SW 1271 (cell line): ENCODE measurements at regions not wholly inside any gene's neighbourhood (a gene's known extent, or its start where the extent isn't known, plus 50 kb on each side); places are given as distances from the start of the nearest gene placed in this dataset.
A peak's percentile ranks its signal among the peaks of the same experiment; 100 is the strongest.
"Not testable (repeated sequence)": the region's sequence is repeated elsewhere in the genome, so short reads cannot be mapped to it uniquely, and the experiment has no call there.

ENCODE experiments used
- DNase-seq, 2 experiments: peaks; one replicate each; lab custom pipeline; 2025; lab: John Stamatoyannopoulos, UW

DNA sequence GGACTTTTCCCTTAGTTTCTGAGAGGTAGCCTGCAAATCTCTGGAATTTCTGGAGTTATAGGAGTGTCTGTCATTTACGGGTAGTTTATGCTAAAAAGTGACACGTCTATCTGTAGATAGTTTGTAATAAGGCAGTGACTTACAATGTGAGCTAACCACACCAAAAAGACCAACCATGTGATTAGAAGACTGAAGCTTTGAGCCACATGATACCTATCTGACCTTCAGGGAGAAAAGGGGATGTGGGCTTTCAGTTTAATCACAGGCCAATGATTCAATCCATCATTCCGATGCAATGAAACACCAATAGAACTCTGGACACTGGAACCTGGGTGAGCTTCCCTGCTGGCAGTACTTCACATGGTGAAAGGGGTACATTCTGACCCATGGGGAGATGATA, 254.6 kb upstream of the GK2 start:
- no peak for DNase-seq

DNA sequence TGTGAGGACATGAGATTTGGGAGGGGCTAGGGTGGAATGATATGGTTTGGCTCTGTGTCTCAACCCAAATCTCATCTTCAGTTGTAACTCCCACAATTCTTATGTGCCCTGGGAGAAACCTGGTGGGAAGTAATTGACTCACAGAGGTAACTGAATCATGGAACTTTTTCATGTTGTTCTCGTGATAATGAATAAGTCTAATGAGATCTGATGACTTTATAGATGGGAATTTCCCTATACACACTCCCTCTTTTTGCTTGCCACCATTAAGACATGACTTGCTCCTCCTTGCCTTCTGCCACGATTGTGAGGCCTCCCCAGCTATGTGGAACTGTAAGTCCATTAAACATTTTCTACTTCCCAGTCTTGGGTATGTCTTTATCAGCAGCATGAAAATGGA, 253.2 kb upstream of the GK2 start:
- no peak for DNase-seq

- DNase-seq: not testable (repeated sequence)
Measured at GRCh38 chr4:79659308-79659870, 251.4 kb upstream of the GK2 start.

DNA sequence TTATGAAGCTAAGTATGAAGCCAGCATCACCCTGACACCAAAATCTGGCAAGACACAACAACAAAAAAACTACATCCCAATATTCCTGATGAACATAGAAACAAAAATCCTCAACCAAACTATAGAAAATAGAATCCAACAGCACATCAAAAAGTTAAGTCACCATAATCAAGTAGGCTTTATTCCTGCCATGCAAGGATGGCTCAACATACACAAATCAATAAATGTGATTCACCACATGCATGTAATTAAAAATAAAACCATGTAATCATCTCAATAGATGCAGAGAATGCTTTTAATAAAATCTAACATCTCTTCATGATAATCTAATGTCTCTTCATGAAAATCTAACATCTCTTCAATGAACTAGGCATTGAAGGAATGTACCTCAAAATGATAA, 249.4 kb upstream of the GK2 start:
- no peak for DNase-seq

DNA sequence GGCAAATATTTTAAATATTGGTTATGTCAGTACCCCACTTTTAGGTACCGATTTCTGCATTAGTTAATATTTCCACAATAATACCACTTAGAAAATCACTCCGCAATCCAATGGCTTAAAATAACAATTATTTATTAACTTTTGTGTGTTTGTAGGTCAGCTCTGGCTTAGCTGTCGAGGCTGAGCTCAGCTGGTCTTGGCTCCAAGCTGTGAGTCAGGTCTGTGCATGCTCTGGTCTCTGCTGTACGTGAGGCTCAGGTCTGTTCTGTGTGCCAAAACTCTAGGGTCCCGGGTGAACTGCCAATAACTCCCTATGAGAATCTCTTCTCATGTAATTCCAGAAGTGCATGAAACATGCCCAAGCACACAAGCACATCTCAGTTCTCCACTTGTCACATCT, 245.8 kb upstream of the GK2 start:
- DNase-seq: no peak

GRCh38 chr4:79652738-79653137, 244.7 kb upstream of the GK2 start:
- no peak for DNase-seq

DNA sequence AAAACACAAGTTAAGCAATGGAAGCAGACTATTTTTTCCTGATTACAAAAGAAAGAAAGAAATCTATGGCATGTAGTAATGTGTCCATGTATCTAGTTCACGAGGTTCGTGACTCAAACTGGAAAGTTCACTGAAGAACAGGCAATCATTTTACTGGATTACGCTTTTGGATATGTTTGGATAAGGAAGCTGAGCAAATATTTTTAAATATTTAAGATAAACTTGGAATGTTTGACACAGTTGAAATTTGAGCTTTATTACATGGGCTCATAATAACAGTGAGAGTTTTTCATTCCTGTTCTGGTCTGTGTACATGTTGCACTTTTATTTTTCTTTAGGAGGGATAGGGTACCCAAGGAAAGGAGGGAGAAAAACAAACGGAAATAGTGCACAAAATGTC, 244.2 kb upstream of the GK2 start:
- DNase-seq: no peak

DNA sequence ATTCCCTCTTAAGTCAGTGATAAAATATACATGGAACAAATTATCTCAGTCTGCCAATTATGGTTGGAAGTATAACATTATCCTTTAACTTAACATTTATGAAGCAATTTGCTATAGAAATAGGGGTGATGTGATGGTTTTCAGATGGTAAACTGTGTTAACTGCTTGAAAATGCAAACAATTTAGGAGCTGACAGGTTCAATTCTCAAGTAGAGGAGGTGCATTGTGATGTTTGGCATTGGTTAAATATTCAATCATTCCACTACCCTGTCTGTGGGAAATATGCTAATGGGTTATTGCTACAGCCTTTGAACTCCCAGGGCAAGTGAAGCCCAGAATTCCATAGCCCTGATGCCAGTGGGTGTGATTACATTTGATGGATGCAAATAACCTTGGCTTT, 243.4 kb upstream of the GK2 start:
- no peak for DNase-seq

DNA sequence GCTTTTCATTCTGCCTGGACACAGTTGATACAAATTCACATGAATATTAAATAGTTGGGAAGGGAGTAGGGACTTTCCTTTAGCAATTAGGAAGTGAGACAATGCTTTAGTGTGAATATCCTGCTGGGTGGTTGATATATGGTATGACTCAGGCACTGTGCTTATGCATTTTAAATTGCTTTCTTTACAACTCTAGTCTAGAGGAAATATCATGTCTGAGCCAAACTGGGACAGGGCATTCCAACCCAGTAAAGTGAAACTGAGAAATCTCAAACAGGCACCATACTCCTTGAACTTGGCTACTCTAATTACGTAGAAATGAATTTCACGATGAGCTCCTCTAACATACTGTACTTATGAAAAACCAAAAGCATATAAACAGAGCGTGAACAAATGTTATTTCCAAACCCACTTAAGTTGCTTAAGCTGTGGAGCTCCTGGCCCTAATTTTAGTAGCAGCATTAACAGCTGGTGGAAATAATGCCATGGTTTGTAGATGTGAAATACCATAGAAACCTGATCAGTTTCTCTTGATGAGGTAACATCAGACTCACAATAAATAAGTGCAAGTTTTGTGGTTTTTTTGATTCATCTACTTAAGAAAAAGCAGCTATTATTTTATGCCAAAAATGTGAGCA, 242.9 kb upstream of the GK2 start:
- DNase-seq: peak in 1 of 2 experiments; percentile 45

DNA sequence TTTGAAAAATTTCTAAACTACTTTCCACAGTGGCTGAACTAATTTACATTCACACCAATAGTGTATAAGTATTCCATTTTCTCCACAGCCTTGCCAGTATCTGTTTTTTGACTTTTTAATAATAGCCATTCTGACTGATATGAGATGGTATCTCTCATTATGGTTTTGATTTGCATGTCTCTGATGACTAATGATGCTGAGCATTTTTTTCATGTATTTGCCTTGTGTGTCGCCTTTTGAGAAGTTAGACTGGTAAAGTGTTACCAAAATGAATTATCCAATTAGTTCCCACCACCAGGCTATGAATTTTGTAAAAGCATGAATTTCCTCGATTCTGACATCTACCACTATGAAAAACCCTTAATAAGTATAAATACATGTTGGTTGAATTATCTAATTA, 242.2 kb upstream of the GK2 start:
- DNase-seq: no peak

GRCh38 chr4:79645942-79646341, 237.9 kb upstream of the GK2 start:
- no peak for DNase-seq

DNA sequence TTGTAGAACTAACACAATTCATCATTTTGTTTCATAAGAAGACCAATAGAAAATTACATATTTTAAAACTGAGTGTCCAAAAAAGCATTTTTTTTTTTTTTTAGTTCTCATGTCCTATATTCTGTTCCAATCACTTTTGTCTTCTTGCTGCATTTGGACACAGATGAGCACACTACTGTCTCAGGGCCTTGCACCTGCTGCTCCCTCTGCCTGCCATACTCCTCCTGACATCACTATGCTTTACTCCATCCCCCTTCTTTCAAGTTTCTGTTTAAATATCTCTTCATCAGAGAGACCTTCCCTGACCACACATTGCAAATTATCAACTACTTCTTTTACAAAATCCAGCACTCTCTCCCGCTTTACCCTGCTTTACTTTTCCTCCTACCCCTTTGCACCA, 230.7 kb upstream of the GK2 start:
- no peak for DNase-seq

DNA sequence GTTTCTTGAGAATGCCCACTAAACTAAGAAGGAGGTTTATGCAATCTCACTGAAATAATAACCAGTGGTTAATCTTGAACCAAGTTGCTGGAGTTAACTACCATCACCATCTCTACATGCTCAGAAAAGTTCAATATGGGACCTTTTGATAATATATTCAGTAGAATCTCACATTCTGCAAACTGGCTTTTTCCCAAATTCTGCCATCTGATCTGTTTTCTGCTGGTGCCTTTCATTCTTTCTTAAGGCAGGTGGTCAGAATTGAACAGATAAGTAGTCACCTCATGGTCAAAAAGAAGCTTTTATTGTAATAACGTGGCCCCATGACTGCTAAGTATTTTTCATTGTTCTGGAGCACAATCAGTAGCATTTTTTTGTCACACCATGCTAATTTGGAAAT, 229.0 kb upstream of the GK2 start:
- no peak for DNase-seq

- no peak for DNase-seq
Measured at GRCh38 chr4:79634111-79634510, 226.1 kb upstream of the GK2 start.

DNA sequence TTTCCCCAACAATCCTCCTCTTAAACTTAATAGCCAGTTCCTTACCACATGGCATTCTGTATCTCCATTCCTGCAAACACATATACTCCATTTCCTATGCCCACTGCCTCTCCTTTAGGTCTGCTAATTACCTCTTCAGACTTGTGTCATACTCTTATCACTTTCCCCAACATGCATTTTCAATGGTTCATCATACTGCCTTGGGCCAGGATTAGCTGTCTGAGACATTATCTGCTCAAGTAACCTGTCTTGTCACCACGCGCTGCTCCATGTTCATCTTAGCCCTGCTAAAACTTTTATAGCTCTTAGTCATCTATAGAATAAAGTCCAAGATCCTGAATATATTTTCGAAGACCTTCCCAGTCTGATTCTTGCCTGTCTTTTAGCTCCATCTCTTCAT, 224.1 kb upstream of the GK2 start:
- DNase-seq: no peak

- no peak for DNase-seq
Measured at GRCh38 chr4:79626611-79627010, 218.6 kb upstream of the GK2 start.

DNA sequence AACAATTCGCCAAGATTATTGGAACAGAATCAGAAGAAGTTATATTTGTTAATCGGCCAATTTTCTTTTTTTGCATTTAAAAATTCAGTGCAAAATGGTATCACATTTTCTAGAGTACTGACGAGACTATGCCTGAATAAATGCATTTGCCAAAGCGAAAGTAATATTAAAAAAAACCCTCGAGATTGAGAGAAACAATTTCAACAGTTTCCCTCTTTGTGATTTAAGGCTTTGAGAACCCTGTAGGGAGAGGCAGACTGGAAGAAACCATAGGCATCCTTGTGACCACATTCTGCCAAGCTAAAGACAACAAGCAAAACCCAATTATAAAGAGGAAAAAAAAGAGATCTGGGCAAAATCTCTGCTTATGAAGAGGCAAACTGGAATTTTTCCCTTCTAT, 218.1 kb upstream of the GK2 start:
- no peak for DNase-seq

DNA sequence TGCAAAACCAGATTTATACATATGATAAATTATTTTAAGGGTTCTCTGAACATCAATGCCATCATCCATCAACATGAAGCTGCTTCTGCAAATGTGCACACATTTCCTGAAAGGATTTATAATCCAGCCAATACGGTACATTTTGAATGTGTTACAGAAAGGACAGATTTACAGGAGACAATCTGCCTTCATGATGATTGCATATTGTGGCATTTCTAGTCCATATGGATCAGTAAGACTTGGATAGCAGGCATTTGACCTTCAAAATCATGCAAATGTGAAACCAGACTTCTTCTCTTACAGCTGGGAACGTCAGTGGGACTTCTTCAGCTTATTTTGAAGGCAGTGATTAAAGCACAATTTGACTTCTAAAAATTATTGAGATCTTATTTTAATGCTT, 217.3 kb upstream of the GK2 start:
- no peak for DNase-seq

- DNase-seq: no peak
Measured at GRCh38 chr4:79623021-79623870, 215.2 kb upstream of the GK2 start.

DNA sequence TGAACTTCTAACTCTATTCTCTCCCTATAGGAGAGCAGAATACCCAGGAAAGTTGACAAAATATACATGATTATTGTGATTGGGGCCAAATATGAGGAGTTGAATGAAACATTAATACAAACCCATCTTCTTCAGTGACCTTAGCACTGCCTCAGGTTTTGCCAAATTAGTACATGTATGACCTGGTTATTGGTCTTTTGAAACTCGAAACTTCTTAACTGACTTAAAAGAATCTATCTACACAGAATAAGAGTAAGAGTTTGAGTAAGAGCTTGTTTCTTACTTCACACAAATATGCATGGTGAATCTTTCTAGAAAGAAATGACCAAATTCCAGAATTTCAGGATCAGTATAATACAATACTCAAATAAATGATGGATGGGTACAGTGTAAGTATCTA, 213.0 kb upstream of the GK2 start:
- no peak for DNase-seq

- no peak for DNase-seq
Measured at GRCh38 chr4:79620617-79621016, 212.6 kb upstream of the GK2 start.

DNA sequence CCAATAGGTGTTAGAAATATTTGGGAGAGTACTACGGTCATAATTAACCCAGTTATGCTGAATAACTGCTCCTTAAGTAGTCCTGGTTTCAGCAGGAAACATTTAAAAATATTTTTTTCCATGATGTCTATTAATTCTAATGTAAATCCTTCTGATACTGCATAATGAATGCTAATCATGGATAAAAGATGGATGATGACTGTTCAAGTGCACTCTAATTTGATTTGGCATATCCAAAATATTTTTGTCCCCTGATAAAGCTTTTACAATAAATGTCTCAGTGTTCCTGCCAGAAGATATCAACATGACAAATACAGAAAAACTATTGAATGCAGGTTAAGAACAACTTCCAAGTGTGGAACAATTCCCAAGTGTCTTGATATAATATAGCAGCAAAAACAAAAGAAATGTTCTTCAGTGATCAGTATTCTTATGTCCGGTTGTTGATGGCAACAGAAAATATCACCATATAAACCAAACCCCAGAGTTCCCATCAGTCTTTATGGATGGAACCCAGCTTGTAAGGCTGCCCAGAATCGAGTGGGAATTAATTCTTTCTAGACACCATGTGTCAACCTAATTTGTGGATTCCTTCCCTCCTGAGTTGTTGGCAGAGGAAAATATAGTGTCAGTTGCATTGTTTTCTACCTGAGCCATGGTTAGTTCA, 205.4 kb upstream of the GK2 start:
- DNase-seq: no peak

DNA sequence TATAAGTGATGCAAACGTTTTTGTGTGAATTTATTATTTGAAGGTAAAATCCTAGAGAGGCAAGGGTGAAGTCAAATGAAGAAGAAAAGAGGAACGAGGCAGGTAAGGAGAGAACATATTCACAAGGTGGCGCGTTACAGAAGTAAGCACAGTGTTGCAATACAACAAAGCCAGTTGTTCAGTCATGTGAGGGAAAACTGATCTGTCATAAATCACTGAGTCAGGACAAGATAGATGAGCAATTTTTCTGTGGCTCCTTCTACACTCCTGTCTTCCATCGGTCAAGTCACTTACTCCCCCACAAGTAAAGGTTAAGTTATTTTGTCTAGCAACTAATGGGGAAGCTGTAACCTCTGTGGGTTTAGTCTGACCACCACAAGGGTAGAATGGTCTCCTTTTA, 203.0 kb upstream of the GK2 start:
- no peak for DNase-seq
